ENCODE measurements at regions not wholly inside any gene's neighbourhood (a gene's known extent, or its start where the extent isn't known, plus 50 kb on each side); places are given as distances from the start of the nearest gene placed in this dataset.
"Not testable (repeated sequence)": the region's sequence is repeated elsewhere in the genome, so short reads cannot be mapped to it uniquely, and the experiment has no call there.

GRCh38 chr2:39929531-39929930 is 150.5 kb upstream of the THUMPD2 start:
- no peak for DNase-seq (ENCODE audit: low spot score)

GRCh38 chr2:39925312-39925711 is 146.3 kb upstream of the THUMPD2 start:
- no peak for DNase-seq (ENCODE audit: low spot score)

- no peak for DNase-seq (ENCODE audit: low spot score)
Measured at GRCh38 chr2:39923455-39923854, 144.4 kb upstream of the THUMPD2 start.

GRCh38 chr2:39922679-39923405 is 143.8 kb upstream of the THUMPD2 start:
- no peak for DNase-seq (ENCODE audit: low spot score)

GRCh38 chr2:39920307-39920801 is 141.3 kb upstream of the THUMPD2 start:
- DNase-seq (ENCODE audit: low spot score) = no peak

- no peak for DNase-seq (ENCODE audit: low spot score)
Measured at GRCh38 chr2:39919511-39920306, 140.7 kb upstream of the THUMPD2 start.

- DNase-seq (ENCODE audit: low spot score) = no peak
Measured at GRCh38 chr2:39918886-39919285, 139.8 kb upstream of the THUMPD2 start.

- not testable (repeated sequence) for DNase-seq (ENCODE audit: low spot score)
Measured at GRCh38 chr2:39917371-39917770, 138.3 kb upstream of the THUMPD2 start.

- DNase-seq (ENCODE audit: low spot score) = no peak
Measured at GRCh38 chr2:39914949-39915348, 135.9 kb upstream of the THUMPD2 start.

- peak; percentile 70 for DNase-seq (ENCODE audit: low spot score)
Measured at GRCh38 chr2:39913648-39914461, 134.8 kb upstream of the THUMPD2 start.

- DNase-seq (ENCODE audit: low spot score) = no peak
Measured at GRCh38 chr2:39902103-39902502, 123.0 kb upstream of the THUMPD2 start.

- no peak for DNase-seq (ENCODE audit: low spot score)
Measured at GRCh38 chr2:39898934-39899333, 119.9 kb upstream of the THUMPD2 start.

- no peak for DNase-seq (ENCODE audit: low spot score)
Measured at GRCh38 chr2:39897273-39897672, 118.2 kb upstream of the THUMPD2 start.

- DNase-seq (ENCODE audit: low spot score) = no peak
Measured at GRCh38 chr2:39894082-39894481, 115.0 kb upstream of the THUMPD2 start.

- no peak for DNase-seq (ENCODE audit: low spot score)
Measured at GRCh38 chr2:39893616-39894015, 114.6 kb upstream of the THUMPD2 start.

GRCh38 chr2:39881948-39882347 is 102.9 kb upstream of the THUMPD2 start:
- no peak for DNase-seq (ENCODE audit: low spot score)

- DNase-seq (ENCODE audit: low spot score) = no peak
Measured at GRCh38 chr2:39881494-39881893, 102.4 kb upstream of the THUMPD2 start.

GRCh38 chr2:39879001-39879400 is 99.9 kb upstream of the THUMPD2 start:
- DNase-seq (ENCODE audit: low spot score) = not testable (repeated sequence)

GRCh38 chr2:39875914-39876267 is 96.8 kb upstream of the THUMPD2 start:
- no peak for DNase-seq (ENCODE audit: low spot score)

- DNase-seq (ENCODE audit: low spot score) = no peak
Measured at GRCh38 chr2:39875182-39875913, 96.3 kb upstream of the THUMPD2 start.

- DNase-seq (ENCODE audit: low spot score) = no peak
Measured at GRCh38 chr2:39874236-39874635, 95.2 kb upstream of the THUMPD2 start.

- no peak for DNase-seq (ENCODE audit: low spot score)
Measured at GRCh38 chr2:39873586-39873985, 94.5 kb upstream of the THUMPD2 start.

Measured in kidney capillary endothelial cell (primary cell).